Cardiac septum (tissue), 1 donor: ENCODE measurements at regions not wholly inside any gene's neighbourhood (a gene's known extent, or its start where the extent isn't known, plus 50 kb on each side); places are given as distances from the start of the nearest gene placed in this dataset.

ENCODE experiments used
- DNase-seq: peaks from one replicate; pipeline ENCODE4 v3.0.0-alpha.2; 2020; ENCODE audit warnings: low spot score
- intact Hi-C: fragments of 100-400 bp; cut with DNase I; formaldehyde crosslinking; loops from one replicate; pipeline ENCODE4 v1.14.0; 2022
- donor health status: DM: no; HTN: no; CAD: no.

DNA sequence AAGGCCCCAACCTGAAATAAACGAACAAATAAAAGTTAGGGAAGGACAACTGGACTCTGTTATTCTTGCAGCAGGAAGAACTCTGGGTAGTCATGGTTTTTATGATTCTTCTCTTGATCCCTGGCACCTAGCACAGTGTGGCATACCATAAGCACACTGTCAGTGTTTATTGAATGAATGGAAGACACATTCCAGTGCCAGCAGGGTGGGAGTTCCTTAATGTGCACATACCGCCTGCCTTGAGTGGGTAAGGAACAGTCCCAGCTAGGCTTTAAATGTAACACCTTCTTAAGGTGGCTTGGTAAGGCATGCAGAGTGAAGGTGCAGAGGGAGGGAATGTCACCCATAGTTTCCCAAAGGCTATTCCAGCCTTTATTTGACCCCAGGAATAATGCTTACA is 162.9 kb upstream of the CEP162 start:
- no peak for DNase-seq
- intact Hi-C loops = no loop called here

DNA sequence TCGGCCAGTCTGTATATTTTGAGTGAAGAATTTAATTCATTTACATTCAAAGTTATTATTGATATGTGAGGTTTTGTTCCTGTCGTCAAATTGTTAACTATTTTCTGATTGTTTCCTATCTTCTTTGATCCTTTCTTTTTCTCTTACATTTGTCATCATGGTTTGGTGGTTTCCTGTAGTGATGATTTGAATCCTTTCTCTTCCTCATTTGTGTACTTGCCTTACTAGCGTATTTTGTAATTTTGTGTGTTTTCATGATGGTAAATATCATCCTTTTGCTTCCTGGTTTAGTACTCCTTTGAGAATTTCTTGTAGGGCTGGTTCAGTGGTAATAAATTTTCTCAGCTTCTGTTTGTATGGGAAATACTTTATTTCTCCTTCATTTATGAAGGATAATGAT is 151.7 kb upstream of the CEP162 start:
- intact Hi-C loops = no loop called here
- DNase-seq = no peak

DNA sequence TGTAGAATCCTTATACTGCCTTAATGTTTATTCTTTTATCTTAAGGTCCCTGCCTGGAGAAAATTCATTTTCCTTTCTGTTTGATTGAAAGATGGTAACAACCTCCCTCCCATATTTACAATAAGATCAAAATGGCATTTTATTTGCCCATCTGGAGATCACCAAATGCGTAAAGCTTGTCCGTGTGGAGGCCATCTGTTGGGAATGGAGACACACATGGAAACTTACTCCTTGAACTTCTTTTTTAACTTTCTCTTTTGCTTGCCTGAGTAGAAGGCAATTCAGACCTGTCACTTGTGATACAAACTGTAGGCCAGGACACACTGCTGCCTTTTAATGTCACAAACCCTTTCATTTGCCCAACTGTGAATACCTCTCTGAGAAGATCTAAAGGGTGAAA is 144.8 kb upstream of the CEP162 start:
- no peak for DNase-seq
- intact Hi-C loops = no loop called here

DNA sequence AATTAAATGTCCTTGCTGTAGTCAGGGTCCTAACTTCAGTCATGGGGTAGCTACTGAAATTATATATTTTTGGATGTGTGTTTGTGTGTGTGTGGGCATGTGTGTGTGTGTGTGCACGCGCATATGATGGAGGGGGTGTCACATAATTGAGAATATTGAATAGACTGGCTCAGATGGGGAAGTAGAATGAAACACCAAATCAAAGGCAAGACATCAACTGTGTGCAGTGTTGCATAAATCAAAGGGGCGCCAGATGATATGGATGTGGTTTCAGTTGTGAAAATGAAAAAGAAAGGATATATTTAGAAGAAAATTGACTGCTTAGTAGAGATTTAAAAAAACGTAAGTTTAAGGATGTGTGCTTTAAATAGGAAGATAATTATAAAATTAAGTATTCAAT is 144.2 kb upstream of the CEP162 start:
- intact Hi-C loops = no loop called here
- no peak for DNase-seq

- no peak for DNase-seq
Measured at GRCh38 chr6:84362193-84362821, 134.9 kb upstream of the CEP162 start.

DNA sequence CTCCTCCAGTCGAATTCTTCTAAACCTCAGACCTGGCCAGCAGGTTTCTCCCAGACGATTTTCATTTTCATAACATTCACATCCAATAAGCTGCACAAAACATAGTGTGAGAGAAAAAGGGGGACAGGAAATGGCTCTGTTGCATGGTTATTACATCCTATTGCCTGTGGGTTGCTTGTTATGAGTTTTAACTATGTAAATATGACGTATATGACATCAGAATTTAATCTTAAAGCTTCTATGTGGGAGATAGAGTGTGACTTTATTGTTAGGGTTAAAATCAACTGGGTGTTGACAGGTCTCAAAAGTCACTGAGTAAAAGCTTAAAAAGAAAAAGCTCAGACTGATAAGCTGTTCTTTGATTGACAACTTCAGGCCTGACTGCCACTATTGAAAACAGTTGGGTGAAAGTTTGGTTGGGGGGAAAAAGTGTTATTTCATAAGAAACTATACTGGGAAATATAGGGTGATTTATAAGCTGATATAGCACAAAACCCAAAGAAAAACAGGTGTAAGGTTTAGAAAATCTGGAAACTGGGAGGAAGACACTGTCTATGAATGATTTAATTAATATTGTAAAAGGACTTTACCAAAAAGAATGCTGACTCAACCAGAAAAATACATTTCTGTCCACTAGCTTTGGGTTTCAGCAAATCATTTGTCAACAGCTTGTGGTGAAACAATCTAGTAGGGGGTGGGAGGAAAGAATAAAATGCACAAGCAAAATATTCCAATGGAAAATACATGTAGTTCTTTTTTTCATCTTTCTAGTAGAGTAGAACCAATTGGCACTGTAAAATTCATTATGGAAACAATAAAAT is 134.1 kb upstream of the CEP162 start:
- DNase-seq = no peak
- intact Hi-C loops = no loop called here

More at GRCh38 chr6:84362193-84362821, 134.9 kb upstream of the CEP162 start:
- intact Hi-C loops = no loop called here

- intact Hi-C loops = no loop called here
- no peak for DNase-seq
Measured at GRCh38 chr6:84360039-84360438, 132.6 kb upstream of the CEP162 start.

GRCh38 chr6:84358581-84358980 is 131.1 kb upstream of the CEP162 start:
- no peak for DNase-seq
- intact Hi-C loops = no loop called here

DNA sequence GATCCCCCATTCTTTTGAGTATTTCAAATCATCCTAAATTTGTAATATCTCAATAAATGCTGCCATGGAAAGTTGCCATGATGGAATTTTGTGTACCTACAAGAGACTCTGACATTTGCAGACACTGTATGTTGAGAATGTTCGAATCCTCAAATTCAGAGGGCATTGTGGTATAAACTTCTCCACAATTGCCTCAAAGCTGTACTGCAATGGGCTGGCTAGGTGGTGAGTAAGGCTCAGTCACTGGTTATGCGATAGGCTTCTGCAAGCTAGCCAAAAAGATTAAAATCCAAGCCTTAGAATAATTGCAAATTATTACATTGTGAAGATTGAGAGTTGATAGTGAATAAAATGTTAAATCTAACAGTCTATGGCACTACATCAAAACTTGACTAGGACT is 130.2 kb upstream of the CEP162 start:
- DNase-seq = no peak
- intact Hi-C loops = no loop called here

- DNase-seq = no peak
Measured at GRCh38 chr6:84356907-84357306, 129.5 kb upstream of the CEP162 start.

DNA sequence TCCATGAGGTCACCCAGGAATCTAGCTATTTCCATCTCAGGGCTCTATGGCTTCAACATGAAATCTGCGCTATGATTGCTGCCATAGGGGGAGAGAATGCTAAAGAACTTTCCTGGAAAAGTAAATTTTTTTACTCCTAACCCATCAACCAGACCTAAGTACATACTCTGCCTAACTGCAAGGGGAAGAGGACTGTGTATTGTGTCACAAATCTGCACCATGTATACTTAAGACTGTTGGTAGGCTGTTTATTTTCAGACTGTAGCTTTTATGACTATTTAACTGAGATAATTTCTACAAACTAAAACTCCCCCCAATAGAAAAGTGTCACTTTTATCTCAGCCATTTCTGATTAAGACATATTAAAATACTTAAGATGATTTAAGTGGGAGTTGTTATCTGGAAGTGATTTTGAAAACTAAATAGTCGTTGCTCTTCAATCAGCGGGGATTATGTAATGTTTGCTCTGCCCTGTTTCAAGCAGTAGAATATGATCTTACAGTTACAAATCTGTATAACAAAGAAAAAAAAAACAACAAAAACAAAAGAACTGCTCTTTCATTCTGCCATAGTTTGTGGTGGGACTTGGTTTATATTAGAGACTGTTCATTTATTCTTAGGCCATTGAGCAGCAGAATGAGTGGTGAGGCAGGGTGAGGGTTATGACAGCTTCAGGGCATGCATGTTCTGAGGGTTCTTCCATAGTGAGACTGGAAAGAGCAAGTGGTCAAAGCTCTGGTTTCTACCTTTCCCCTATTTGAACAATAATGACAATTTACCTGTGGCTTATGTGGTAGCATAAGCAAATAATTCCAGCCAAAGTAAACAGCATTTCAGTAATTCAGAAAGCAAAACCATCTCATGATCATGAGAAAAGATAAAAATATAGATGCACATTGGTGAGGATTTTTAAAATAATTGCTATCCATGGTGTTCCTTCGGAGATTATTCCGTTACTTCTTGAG is 126.3 kb upstream of the CEP162 start:
- intact Hi-C loops = no loop called here
- DNase-seq = no peak

More at GRCh38 chr6:84356907-84357306, 129.5 kb upstream of the CEP162 start:
- intact Hi-C loops = no loop called here

DNA sequence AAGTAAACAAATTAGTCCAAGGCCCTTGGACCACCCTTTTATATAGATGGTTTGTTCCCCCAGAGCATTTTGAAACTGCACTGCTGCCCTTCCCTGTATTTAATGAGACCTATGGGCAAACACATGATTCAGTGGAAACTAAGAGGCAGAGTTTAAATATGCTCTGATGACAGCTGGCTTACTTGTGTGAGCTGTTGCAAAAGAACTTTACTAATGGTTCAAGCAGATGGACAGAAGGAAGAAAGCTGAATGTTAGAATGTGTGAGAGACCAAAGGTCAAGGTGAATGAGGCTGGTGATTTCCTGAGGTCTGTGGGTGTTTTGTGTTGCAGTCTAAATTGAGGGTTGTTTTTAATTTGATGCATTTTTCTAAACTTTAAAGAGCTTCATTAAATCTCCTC is 123.0 kb upstream of the CEP162 start:
- no peak for DNase-seq
- intact Hi-C loops = no loop called here

GRCh38 chr6:84349542-84349941 is 122.1 kb upstream of the CEP162 start:
- DNase-seq = no peak
- intact Hi-C loops = no loop called here

- DNase-seq = no peak
Measured at GRCh38 chr6:84348801-84349200, 121.4 kb upstream of the CEP162 start.

GRCh38 chr6:84346372-84346771 is 118.9 kb upstream of the CEP162 start:
- DNase-seq = no peak
- intact Hi-C loops = no loop called here

More at GRCh38 chr6:84348801-84349200, 121.4 kb upstream of the CEP162 start:
- intact Hi-C loops = no loop called here

GRCh38 chr6:84344005-84344404 is 116.6 kb upstream of the CEP162 start:
- intact Hi-C loops = no loop called here

DNA sequence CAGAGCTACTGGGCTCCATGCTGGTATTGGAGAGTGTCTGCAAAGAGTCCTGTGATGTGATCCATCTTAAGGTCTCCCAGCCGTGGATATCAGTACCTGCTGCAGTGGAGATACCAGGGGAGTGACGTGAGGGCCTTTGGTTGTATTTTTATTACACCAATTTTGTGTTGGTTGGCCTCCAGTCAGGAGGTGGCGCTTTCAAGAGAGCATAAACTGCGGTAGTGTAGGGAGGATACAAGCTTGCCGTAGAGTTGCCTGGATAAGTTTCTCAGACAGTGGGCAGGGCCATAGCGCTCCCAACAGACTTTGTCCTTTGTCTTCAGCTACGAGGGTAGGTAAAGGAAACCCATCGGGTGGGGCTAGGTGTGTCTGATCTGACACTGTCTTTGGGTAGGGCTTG is 113.0 kb upstream of the CEP162 start:
- no peak for DNase-seq
- intact Hi-C loops = no loop called here

More at GRCh38 chr6:84344005-84344404, 116.6 kb upstream of the CEP162 start:
- DNase-seq = no peak

- DNase-seq = no peak
- intact Hi-C loops = no loop called here
Measured at GRCh38 chr6:84333842-84334241, 106.4 kb upstream of the CEP162 start.

DNA sequence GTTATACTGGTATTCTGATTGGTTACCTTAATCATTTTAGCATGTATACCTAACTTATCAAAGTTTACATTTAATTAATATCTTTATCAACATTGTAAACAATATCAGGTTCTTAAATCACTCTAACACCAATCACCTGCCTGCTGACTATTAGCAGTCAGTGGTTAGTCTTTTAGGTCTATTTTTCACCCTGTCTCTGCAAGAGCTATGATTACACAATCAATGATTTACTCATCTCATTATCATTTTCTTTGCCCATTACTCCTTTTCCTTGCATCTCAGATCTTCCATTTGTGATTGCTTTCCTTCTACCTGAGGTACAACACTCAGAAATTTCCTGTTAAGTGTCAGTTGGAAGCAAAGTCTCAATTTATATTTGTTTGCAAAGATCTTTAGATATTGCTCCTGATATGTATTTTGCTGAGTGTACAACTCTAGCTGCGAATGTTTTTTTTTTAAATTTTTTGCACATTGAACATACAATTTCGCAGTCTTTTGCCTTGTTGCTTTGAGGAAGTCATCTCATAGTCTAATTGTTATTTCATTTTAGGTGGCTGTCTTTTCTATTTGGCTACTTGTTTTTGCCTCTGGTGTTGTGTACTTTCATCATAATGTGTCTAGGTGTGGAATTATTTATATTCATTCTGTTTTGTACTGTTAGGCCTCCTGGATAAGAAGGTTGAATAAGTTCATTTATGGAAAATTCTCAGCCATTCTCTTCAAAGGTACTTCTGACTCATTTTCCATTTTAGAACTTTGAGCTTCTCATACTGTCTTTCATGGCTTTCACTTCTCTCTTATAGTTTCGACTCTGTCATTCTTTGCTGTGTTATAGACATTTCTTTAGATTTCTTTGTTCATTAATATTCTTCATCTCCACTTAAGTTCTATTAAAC is 104.9 kb upstream of the CEP162 start:
- intact Hi-C loops = no loop called here
- no peak for DNase-seq
